Nucleus accumbens (tissue), 56 donors: ENCODE measurements at regions not wholly inside any gene's neighbourhood (a gene's known extent, or its start where the extent isn't known, plus 50 kb on each side); places are given as distances from the start of the nearest gene placed in this dataset.
"Not testable (repeated sequence)": the region's sequence is repeated elsewhere in the genome, so short reads cannot be mapped to it uniquely, and the experiment has no call there.

Experiments
- DNase-seq, 56 donors: peaks; one replicate each; lab custom pipeline; 2025; lab: John Stamatoyannopoulos, UW

DNA sequence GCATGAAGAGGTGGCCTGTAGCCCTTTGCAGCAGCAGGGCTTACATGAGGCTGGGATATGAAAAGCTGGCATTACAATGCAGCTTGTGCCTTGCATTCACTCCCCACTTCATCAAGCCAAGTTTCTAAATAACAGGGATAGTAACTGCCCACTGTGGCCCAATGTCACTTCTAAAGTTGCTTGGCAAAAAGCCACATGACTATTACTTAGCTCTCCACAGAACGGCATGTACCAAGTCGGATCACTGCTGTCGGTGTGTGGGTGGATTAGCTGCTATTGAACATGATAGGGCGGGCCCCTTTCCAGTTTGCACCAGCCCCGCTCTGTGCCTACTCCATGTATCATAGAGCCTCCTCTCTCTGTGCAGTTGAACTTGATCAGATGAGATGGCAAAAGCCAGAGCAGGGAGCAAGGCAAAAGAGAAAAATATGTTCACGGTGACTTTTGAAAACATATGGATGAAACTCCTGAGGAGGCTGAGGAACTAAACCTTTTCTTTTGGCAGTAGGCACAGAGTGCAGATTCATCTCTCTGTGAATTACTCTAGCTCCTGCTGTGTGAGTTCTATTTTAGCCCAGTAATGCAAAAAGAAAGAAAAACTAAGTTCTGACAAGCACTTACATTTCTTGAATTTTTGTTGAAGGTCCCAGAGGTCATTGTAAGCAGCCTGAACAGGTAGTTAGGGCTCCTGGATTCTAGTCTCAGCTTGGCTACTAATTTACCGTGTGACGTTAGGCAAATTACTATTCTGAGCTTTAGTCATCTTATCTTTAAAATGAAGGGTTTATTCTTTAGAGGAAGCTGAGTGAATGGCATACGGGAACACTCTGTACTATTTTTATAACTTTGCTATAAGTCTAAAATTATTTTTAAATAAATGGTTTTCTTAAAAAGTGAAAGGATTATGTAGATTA, 125.6 kb upstream of the NBPF9 start:
- not testable (repeated sequence) for DNase-seq

DNA sequence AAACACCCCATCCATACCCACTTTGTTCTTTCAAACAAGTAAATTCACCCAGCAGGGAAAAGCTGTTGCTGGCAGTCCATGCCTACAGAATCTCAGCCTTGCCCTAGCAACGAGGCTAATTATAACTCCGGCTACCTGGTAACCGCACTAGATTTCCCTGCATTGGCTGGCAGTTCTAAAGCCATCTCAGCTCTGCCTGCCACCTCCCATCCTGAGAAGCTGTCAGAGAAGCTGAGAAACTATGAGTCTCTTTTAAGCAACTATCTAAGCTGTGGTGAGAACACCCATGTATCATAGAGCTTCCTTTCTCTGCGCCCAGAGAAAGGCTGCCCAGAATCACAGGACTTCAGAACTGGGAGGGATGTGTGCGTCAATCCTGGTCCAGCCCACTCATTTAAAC, 126.5 kb upstream of the NBPF9 start:
- DNase-seq, result not testable (repeated sequence)

DNA sequence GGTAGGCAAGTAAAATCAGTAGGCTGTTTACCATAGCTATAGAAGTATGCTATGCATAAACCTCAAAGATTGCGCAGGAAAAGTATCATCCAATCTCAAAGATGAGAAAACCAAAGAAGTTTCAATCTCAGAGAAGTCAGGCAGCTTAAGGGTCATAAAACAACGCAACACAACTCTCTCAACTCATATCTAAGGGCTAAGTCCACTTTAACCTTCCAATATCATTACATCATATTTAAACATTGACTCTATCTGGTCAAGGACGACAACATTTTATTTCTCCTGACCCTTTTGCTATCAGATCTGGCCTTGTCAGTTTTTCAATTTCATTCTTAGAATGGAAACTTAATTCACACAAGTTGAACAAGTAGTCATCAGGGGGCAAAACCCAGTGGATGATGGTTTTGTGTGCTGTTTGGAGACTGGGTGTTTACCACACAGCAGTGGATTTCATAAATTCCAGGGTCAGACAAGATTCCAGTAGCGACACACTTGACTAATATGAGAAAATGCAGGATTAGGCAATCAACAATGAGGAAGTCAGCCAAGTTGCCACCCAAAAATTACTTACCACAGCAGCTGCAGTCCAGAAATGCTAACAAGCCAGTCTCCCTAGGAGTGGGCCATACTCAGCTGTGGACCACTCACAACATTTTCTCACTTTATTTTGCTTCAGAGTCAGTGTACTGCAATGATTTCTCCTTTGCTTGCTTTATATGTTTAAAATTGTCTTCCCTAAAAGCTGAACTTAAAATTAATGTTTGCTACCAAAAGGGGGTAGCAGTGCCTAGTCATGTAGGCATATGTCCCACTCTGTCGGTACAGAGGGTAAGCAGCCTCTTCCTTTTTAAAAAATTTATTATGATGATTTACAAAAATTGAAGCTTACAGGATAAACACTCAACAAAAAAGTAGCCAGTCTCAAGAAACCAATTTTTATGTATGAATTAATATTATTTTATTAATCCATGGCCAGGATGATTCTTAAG, 131.9 kb upstream of the NBPF9 start:
- DNase-seq, result not testable (repeated sequence)

- DNase-seq, result not testable (repeated sequence)
Measured at GRCh38 chr1:149237515-149237914, 134.2 kb upstream of the NBPF9 start.

DNA sequence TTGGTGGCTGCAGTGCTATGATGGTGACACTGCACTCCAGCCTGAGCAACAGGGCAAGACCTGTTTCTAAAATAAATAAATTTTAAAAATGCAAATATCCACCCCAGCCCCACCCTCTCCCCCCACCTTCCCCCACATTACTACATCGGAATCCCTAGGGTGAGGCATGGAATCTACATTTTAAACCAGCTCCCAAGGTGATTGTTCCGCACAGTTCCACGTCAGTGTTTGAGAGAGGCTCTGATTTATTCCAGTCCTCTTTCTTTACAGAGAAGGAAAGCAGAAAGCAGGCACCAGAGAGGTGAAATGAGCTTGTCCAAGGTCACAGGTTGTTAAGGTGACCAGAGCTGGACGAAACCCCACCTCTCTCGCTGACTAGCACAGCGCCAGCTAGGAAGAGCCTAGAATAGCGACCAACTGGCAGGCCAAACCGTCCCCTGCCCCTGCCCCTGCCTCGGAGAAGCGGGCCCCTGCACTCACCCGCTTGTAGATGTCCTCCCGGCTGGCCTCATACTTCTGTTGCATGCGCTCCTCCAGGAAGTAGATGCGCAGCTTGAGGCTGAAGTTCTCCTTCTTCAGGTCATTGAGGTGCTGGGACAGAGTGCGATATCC, 136.7 kb upstream of the NBPF9 start:
- DNase-seq, result not testable (repeated sequence)

DNA sequence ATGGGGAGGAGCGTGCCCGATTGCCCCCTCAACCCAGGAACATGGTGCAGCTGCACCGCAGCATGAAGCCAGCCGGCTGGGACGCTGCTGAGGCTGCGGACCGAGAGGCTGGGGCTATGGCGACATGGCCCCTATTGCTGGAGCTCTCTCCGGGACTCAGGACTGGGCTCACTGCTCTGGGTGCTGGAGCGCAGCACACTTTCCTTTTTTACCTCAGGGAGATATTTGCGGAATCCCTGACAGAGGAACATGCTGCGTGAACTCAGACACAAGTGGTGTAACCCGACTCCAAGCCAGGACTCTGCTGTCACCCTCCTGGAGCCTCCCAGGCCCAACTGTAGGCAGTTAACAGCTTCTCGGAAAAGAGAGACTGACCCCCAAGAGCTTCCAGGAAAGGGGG, 137.2 kb upstream of the NBPF9 start:
- not testable (repeated sequence) for DNase-seq

DNA sequence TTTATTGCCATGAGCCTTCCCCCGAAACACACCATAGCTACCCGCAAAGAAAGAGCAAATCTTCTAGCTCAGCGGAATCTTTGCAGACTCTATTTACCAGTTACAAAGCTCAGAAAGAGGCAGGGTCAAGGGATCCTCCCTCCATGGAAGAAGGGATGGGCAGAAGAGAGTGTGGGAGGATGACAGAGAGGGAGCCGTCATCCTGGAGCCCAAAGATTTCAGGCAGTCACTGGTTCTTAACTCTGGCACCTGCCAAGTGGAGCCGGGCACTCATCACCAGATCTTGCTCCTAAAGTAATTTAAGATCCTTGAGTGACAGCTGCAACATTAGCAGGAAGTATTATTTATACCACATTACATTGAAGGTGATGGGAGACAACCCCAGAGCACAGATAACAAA, 137.9 kb upstream of the NBPF9 start:
- DNase-seq, result not testable (repeated sequence)

DNA sequence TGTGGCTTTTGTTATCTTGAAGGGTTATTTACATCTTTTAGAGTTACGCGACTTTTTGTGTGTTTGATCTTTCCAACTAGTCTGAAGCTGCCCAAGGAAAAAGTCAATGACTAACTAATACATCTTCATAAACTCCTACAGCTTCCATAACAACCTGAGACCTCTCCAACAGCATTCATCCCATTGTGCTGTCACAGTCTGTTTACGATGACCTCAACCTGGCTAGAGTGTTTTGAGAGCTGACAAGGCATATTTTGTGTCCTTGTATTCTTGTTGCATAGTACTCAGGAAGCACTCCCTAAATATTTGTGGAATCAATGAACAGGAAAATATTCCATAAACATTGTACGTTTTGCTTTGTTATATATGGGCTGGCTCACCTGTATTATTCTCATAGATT, 140.2 kb upstream of the NBPF9 start:
- DNase-seq, result not testable (repeated sequence)

DNA sequence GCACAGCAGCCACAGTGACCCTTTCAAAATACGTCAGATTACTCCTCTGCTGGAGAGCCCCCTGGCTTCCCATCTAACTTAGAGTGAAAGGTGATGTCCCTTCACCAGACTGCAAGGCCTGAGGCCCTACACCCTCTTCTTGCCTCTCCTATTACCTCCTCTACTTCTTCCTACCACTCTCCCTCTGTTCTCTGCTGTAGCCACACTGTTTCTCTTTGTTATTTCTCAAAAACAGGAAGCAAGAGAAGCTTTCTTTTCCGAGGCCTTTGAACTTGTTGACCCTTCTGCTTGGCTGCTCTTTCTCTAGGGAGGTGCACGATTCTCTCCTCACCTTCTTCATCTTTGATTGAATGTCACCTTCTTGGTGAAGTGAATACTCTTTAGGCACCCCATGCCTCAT, 141.3 kb upstream of the NBPF9 start:
- not testable (repeated sequence) for DNase-seq

DNA sequence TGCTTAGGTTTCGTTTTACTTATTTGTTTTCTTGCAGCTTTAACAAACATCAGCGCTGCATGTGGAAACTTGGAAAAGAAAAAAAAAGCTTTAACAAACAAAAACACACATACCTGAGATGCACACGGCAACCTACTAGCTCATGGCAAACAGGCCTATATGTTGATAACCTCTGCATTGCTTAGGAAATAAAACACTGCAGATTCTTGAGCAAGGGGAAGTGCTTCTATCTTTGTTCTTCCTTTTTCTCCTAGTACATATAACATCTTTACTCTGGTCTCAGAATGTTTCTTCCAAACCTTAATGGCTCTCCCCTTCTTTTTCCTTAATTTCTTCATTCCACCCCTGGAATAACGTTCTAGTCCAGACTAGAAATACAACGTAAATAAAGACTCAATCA, 142.9 kb upstream of the NBPF9 start:
- DNase-seq, result not testable (repeated sequence)

DNA sequence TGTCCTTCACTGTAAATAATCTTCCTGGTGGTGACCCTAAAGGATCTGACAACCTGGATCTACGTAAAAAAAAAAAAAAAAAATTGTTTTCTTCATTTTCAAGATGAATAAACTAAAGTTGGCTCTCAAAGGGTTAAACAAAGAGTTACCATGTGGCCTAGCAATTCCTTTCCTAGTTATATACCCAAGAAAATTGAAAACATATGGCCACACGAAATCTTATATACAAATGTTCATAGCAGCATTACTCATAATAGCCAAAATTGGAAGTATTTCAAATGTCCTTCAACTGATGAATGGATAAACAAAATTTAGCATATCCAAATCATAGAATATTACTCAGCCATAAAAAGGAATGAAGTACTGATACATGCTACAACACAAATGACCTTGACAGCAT, 145.3 kb upstream of the NBPF9 start:
- DNase-seq, result not testable (repeated sequence)

GRCh38 chr1:149249850-149250467, 146.6 kb upstream of the NBPF9 start:
- not testable (repeated sequence) for DNase-seq

- DNase-seq, result not testable (repeated sequence)
Measured at GRCh38 chr1:149254894-149255847, 151.8 kb upstream of the NBPF9 start.

DNA sequence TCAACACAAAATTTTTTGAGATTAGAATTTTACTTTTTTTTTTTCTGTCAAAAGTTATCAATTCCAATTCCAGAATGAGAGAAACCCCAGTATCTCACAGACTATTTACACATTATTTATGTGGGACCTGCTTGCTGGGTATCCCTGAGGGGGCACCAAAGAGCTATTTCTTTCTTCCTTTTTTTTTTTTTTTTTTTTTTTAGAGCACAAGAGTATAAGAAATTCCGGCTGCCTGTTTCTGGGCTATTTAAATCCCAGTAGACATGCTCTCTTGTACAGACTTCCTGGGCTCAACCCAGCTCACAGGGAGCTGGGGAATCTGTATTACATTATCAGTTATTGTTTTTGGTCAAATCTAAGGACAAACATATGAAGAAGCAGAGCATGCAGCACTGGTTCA, 156.9 kb upstream of the NBPF9 start:
- DNase-seq, result not testable (repeated sequence)

DNA sequence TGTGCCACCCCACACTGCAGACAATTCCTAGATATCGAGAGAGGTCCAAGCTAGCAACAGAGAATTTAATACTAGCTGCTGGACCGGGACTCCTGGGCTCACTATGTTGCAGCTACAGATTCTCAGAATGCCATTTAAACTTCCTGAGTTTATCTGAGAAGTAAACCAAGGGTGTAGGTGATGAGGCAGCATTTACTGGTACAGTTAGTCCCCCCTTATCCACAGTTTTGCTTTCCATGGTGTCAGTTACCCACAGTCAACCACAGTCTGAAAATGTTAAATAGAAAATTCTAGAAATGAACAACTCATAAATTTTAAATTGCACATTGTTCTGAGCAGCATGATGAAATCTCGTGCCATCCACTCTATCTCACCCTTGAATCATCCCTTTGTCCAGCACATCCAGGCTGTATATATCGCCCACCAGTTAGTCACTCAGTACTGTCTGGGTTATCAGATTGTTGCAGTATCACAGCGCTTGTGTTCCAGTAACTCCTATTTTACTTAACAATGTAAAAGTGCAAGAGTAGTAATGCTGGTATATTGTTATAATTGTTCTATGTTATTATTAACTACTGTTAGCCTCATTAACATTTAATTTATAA, 157.5 kb upstream of the NBPF9 start:
- DNase-seq, result not testable (repeated sequence)

- not testable (repeated sequence) for DNase-seq
Measured at GRCh38 chr1:149267287-149267686, 163.9 kb upstream of the NBPF9 start.

- DNase-seq, result not testable (repeated sequence)
Measured at GRCh38 chr1:149269001-149269702, 165.8 kb upstream of the NBPF9 start.

GRCh38 chr1:149269833-149270232, 166.5 kb upstream of the NBPF9 start:
- not testable (repeated sequence) for DNase-seq
